Stimulated activated CD4-positive, alpha-beta T cell treated with anti-CD3 and anti-CD28 coated beads, Interleukin-1b, Interleukin-23, amount 100 ng/mL, for 24 hours (primary cell): ENCODE measurements at regions not wholly inside any gene's neighbourhood (a gene's known extent, or its start where the extent isn't known, plus 50 kb on each side); places are given as distances from the start of the nearest gene placed in this dataset.

ENCODE experiments used
- DNase-seq, 4 experiments: peaks; one replicate each; pipeline ENCODE4 v3.0.0-alpha.2; 2020; ENCODE audit warnings: low read depth in 4 of 4, low spot score in 1 of 4

DNA sequence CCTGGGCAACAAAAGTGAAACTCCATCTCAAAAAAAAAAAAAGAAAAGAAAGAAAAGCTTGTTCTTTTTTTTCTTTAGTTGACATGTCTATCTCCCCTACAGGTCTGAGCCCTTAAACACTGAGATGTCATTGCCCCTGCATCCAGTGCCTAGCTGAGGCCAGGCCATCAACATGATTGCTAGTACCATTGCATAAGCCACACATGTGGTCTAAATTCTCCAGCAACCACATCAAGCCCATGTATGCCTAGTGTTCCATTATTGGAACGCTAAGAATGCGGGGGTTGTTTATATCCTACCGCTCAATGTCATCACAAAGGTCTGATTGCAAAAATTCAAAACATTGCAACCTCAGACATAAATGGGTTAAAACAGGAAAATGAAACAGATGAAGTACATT, 62.7 kb downstream of the NPTX2 start:
- DNase-seq: no peak

DNA sequence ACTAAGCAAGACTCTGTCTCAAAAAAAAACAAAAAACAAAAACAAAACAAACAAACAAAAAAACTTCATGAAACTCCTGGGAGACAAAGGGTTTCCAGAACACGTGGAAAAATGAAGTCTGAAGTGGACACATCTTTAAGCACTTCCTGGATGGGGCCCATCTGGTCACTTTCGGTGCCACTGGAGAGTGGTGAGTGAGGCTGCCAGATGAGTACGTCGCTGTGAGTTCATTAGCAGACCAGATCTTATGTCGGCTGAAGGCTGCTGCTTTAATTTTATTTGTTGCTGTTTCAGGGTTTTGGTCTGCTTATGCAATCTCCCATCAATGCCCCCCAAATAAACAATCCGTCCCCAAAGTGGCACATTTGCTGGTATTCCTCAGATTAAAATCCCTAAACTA, 64.4 kb downstream of the NPTX2 start:
- no peak for DNase-seq

DNA sequence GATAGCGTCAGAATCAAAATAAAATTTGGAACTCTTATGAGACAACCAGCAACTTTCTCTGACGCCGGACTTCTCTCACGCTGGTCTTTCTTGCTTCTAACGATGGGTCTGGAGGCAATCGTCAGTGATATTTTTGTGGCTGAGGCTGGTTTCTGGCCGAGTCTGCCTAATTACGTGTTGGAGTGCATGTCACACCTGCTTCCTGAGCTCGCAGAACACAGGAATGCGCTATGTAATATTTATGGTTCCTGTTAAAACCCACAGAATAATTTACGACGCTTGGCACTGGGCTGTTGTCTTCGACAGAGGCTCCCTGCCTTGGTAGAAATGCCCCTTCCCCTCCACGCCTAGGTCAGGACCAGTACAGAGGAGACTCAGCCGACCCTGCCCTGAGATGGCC, 64.9 kb downstream of the NPTX2 start:
- DNase-seq: no peak

DNA sequence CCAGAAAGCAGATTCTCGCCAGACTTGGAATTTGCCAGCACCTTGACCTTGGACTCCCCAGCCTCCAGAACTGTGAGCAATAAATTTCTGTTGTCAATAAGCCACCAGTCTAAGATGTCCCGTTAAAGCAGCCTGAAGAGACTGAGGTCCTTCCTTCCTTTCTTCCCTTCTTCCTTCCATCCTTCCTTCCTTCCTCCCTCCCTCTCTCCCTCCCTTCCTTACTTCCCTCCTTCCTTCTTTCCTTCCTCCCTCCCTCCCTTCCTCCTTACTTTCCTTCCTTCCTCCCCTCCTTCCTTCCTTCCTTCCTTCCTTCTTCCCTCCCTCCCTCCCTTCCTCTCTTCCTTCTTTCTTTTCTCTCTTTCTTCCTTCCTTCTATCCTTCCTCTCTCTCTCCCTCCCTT, 66.4 kb downstream of the NPTX2 start:
- DNase-seq: no peak

DNA sequence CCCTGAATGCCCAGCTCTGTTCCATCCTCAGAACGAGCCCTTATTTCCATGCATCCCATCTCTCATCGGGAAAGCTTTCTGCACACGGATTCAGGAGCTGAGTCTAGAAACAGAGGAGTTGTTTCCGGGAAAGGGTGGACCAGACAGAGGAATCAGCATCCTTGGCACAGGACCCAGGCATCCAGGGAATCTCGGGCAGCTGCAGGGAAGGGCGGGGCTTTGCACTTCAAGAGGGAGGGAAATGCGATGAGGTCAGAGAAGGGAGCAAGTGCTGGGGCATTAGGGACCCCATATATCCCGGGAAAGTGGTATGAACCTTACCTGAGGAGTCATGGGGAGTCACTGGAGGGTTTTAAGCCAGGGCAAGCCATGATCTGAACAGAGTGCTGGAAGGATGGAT, 68.5 kb downstream of the NPTX2 start:
- no peak for DNase-seq

DNA sequence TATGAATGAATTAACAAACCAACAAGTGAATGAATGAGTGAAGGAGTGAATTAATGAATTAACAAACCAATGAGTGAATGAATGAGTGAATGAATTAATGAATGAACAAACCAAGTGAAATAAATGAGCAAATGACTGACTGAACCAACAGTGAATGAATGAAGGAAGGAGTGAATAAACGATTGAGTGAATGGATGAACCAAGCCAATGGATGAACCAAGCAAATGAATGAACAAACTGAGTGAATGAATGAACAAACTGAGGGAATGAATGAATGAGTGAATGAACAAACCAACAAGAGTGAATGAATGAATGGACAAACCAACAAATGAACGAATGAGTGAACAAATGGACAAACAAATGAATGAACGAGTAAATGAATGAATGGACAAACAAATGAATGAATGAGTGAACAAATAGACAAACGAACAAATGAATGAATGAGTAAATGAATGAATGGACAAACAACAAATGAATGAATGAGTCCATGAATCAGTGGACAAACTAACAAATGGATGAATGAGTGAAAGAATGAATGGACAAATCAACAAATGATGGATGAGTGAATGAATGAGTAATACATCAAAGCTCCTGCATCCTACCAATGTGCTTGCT, 69.5 kb downstream of the NPTX2 start:
- DNase-seq: no peak

DNA sequence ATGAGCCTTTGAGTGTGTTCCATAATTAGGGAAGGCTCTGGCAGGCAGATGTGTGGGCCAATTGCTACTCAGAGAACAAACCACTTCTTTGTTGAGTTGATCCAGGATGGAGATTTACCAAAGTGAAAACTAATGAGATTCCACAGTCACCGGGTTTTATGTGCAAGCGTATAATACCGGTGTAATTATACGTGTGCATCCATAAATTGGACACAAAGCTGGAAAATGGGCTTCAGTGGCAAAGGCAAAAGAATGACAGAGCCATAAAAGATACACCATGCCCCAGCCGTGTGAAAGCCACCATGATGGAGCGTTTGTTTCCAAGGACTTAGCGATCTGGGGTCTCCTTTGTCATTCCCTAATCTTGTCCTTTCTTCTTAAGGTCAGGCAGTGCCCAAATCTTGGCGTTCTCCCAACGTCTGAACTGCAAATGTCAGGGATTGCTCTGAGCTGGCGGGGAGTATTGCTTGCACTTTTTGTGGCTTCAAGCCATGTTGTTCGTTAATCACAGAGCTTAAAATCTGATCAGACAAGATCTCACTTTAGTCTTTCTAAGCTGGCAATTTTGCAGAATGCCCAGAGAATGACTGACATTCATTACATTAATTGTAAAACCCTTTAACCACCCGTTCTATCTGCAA, 70.1 kb downstream of the NPTX2 start:
- DNase-seq: no peak

DNA sequence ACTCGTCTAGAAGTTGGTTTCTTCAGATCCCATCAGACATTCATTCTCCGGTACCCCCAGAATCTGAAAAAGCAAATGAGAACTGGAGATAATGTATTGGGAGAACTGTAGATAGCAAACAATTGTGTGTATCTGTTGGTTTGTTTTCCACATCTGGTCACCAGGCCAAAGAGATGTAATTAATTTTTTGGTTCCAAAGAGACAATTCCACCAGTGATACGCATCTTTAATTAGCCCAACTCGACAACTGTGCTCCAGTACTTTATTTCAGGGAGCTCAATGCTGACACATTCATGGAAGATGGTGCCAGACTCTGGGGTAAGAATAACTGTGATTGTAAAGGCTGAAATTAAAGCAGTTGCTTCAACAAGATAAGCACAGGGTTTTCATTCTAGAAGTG, 74.5 kb downstream of the NPTX2 start:
- DNase-seq: no peak

DNA sequence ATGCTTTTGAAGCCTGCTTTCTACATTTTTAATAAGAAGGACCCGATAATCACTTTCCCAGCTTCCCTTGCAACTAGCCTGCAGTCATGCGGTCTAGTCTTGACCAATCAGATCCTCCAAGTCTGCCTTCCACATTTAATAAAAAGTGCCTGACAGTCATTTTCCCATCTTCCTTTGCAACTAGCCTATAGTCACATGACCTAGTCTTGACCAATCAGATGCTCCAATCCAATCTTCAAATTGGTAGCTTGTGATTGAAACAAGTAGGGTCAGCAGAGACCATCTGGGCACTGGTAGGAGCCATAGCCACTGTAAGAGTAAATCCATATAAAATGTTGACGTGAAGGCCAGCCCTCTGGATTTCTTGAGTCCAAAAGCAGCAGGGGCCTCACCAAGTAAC, 80.0 kb downstream of the NPTX2 start:
- DNase-seq: no peak

DNA sequence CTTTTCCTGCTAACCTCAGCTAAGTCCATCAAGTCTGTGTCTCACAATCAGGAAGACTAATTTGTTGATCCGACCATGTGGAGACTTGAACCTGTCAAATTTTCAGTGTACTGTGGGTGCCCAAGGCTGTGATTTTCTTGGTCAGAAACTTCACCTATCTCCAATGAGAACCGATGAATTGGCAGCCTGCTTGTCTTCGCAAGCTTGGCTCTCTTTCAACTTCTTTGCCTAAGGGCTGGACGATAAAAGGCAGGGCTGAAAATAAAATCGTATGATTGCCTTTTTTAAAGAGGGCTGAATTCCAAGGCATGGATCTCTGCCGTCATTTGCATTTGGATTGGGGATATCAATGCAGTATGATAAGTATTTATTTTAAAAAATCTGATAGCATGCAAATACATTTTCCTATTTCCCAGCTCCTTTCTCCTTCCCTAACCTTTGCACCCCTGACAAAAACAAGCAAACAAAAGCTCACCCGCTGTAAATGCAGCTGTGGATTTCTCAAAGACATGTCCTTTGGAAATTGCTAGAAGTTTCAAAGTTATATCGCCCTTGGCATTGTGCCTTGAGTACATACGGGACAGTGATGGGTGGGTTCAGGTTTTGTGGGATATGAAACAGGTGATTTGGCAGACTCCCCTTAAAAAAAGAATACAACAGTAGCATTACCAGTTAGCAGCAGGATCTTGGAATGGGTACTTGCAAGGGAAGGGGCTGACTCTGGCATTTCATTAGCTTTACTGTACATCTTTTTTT, 80.6 kb downstream of the NPTX2 start:
- DNase-seq: no peak

DNA sequence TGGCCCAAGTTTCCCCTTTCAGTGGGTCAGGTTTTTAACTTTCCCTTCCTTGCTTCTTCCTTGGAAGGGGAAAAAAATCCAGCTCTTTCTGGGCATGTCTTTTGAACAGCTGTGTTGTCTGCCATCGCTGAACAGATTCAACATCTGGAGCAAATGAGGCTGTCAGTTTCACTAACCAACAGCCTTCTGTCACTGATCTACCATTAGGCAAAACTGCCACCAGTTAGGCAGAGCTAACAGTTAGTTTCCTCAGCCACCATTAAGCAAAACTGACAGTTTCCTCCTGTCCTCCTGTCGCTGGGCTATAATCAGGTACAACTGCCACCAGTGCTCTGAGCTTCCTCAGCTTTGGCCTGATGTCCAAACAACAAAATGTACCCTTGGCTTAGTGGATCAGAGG, 81.9 kb downstream of the NPTX2 start:
- DNase-seq: no peak

DNA sequence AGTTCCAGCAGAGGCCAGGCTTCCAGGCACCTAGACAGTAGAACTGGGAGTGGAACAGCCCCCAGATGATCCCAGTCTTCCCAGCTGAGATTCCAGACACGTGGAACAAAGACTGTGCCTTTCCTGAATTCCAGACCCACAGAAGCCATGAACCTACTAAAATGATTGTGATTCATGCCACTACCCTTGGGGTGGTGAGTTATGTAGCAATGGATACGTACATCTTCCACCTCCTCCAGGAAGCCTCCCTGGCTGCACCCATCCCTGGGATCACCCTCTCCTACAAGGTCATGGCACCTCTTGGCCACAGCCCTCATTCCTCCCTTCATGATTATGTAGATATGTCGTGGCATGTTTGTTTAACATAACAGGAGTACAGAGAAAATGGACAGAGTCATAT, 83.4 kb downstream of the NPTX2 start:
- no peak for DNase-seq

DNA sequence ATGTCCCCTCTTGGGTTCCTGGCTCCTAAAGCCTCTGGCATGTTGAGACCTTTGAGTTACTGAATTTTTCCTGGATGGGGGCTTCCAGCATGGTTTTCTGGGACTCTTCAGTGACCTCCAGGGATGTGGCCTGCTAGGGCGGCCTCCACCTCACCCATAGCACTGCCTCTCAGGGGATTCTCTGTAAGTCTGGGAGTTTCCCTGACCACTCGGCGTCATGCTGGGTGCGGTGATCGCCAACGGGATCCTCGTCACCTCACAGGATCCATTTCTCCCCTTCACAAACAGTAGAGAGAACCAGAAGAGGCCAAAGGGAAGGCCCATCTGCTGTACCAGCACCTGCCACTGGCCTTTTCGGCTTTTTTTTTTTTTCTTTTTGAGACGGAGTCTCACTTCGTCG, 84.3 kb downstream of the NPTX2 start:
- DNase-seq: no peak

DNA sequence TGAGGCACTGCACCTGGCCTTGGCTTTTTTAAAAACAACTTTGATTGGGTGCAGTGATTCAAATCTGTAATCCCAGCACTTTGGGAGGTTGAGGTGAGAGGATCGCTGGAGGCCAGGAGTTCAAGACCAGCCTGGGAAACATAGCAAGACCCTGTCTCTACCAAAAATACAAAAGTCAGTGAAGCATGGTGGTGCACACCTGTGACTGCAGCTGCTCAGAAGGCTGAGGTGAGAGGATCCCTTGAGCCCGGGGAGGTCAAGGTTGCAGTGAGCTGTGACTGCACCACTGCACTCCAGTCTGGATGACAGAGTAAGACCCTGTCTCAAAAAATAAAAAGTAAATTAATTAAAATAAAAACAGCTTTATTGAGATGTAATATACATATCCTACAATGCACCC, 84.9 kb downstream of the NPTX2 start:
- DNase-seq: no peak

DNA sequence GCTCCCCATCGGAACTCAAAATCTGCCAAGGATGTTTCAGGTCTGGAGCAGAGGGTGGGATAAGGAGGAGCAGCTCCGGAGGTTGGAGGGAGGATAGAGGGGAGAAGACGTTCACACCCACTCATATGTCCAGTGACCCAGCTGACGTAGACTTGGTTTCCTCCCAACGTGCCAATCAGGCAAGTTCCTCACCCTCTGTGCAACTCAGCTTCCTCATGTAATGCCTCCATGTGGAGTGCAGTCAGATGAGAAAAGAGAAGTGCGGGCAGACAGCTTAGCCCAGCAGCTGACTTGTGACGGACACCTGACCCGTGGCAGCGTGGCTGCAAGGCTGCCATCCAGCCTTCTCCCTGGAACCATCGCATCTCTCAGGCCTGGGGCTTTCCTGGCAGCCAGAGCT, 86.8 kb downstream of the NPTX2 start:
- DNase-seq: no peak

DNA sequence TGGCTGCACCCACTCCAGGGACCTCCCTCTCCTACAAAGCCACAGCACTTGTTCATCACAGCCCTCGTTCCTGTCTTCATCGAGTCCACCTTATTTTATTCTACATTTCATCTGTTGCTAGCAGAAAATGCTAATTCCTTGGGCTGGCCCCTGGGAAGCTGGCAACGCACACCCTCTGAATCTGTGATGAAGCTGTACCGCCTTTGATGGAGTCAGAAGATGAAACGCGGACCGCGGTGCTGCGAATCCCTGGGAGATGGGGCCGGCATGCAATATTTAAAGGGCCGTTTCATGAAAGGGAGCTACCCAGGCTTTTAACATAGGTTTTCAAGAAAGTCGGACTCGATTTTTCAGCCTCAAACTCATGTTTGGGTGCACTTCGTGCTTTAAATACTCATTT, 88.5 kb downstream of the NPTX2 start:
- no peak for DNase-seq

DNA sequence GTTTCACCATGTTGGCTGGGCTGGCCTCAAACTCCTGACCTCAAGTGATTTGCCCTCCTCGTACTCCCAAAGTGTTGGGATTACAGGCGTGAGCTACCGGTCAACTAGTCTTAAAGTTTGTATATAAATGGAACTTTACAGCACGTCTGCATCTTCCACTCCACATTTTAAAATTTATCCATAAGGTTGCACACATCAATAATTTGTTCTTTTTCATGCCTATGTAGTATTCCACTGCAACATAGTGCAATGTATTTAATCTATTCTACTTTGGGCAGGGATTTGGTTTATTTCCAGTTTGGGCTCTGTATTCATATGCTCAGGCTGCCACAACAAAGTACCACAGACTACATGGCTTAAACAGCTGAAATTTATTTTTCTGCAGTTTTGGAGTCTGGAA, 90.0 kb downstream of the NPTX2 start:
- DNase-seq: no peak

DNA sequence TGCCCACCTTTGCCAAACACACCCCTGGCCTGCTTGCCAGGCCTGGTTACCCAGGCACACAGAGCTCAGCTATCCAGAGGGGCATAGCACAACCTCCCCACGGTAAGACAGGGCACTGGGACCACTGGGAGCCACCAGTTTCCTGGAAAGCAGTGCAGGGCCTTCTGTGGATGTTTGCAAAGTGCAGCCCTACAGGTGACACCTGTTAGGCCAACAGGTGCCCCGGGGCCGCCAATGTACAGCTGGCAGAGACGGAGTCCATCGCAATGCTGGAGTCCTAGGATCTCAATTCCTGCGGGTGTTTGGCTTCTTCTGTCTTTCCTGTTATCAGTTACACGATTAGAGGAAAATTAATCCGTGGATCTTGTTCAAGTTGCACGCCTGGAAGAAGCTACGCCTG, 94.9 kb downstream of the NPTX2 start:
- no peak for DNase-seq

DNA sequence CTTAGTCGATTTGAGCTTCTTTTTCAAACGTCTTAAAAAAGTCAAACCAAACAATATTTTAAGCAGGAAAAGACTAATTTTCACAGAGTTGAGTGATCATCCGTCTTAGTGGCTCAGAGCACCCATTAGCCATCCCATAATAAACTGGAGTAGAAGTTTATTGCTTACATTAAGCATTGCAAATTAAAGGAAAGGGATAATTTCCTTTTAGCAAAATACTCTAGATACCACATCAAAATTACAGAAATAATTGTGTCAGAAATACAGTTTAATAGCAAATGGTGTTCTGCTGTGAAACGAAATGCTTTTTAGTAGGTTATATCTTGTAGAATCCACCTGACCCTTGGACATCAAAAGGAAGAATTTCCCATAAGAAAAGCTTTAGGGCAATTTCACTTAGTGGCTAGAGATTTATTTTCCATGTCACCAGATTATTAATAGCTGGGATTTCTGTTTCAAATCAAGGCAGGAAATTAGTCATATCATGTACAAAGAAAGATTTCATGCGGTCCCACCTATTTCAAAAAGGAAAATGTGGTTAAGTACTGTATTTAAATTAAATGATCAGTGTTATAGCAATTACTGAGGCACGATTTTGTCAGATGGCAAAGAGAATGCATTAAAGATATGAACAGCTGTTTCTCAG, 96.2 kb downstream of the NPTX2 start:
- DNase-seq: no peak

DNA sequence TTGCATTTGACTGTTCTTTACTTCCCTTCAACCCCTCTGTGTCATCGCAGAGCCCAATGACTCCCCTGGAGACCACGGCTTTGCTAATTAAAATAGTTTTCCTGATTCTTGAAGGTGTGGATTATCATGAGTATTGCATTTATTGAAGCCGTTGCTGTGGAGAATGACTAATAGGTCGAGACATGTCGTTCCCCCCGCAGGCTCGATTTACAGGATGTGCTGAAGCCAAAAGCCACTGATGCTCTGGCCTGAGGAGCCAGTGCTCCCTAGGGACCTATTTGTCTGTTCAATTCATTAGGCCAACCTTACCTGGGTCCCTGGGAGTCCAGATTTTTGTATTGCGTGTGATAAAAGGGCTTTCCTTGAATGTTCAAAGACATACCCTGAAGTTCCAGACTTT, 102.3 kb downstream of the NPTX2 start:
- no peak for DNase-seq

DNA sequence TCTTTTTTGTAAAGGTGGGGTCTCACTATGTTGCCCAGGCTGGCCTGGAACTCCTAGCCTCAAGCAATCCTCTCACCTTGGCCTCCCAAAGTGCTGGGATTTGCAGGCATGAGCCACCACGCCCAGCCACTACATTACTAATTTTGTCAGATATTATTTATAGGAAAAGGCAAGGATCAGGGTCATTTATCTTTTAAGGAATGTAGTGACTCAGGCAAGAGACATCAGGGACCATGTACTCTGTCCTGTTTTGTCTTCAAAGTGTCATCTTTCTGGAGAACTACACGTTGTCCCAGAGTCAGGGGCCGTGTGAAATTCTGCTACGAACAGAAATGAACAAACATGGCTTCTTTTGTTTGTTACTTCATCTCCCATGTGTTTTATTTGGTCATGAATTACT, 105.3 kb downstream of the NPTX2 start:
- no peak for DNase-seq

DNA sequence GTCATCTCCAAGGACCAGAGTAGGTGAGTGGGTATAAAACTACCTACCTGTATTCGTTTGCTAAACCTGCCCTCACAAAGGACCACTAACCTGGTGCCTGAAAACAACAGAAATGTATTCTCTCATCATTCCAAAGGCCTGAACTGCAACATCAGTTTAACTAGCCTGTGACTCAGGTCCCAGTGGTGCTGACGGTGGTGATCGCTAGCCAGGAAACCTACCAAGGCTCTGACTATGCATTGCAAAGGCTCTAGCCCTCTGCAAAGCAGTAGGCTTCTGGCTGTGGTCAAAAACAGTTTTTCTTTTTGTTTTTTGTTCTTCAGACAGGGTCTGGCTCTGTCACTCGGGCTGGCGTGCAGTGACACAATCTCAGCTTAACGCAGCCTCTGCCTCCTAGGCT, 107.5 kb downstream of the NPTX2 start:
- DNase-seq: no peak
